Stomach (tissue), 8 donors: ENCODE measurements at regions not wholly inside any gene's neighbourhood (a gene's known extent, or its start where the extent isn't known, plus 50 kb on each side); places are given as distances from the start of the nearest gene placed in this dataset.

Experiments used
- DNase-seq, 2 donors: peaks; one replicate each; pipeline versions ENCODE4 v3.0.0 to v3.0.0-alpha.2; 2013 to 2019
- H3K27ac ChIP-seq, 5 donors: fragments of 200-600 bp in 4 of 5; sonication (generic) in 4 of 5; one replicate each; pipeline ENCODE4 v1.5.1; 2013 to 2019; ENCODE audit warnings: mild to moderate bottlenecking in 1 of 5, moderate library complexity in 1 of 5
- H3K27me3 ChIP-seq, 3 donors: fragments of 200-600 bp; sonication (generic); one replicate each; pipeline ENCODE4 v1.5.1; 2017 to 2019; ENCODE audit warnings: mixed run types in 1 of 3
- H3K36me3 ChIP-seq, 4 donors: fragments of 200-600 bp; sonication (generic); 1 replicate in 3 of 4; 2 replicates in 1 of 4; pipeline ENCODE4 v1.5.1; 2016 to 2019
- H3K4me1 ChIP-seq, 4 donors: fragments of 200-600 bp; sonication (generic); one replicate each; pipeline ENCODE4 v1.5.1; 2016 to 2019
- H3K4me3 ChIP-seq, 4 donors: fragments of 200-600 bp; sonication (generic) in 3 of 4; one replicate each; pipeline ENCODE4 v1.5.1; 2016 to 2019; ENCODE audit warnings: mild to moderate bottlenecking in 1 of 4
- H3K9me3 ChIP-seq, 4 donors: fragments of 200-600 bp; sonication (generic); one replicate each; pipeline ENCODE4 v1.5.1; 2016 to 2019
- EP300 ChIP-seq: sonication (generic); formaldehyde crosslinking; IDR thresholded peaks from one replicate; pipeline ENCODE4 v1.6.1; 2017; ENCODE audit warnings: antibody characterized with exemption
- POLR2A ChIP-seq, 4 donors: fragments of 450-650 bp; IDR thresholded peaks; one replicate each; pipeline ENCODE4 v1.6.1; 2016; ENCODE audit warnings: antibody characterized with exemption in 4 of 4, control low read depth in 2 of 4, mild to moderate bottlenecking in 1 of 4, moderate library complexity in 1 of 4
- POLR2AphosphoS5 ChIP-seq, 3 donors: sonication (generic); formaldehyde crosslinking; IDR thresholded peaks; one replicate each; pipeline ENCODE4 v1.6.1; 2016; ENCODE audit warnings: antibody characterized with exemption in 3 of 3
- WGBS, 5 donors: extraction: QIAGEN DNeasy Blood & Tissue Kit in 3 of 5; methylation state at CpG; one replicate each; pipeline versions ENCODE4 v1.1.5 to v1.1.7; 2013 to 2018; 5-methylcytosine and 5-hydroxymethylcytosine counted together
- intact Hi-C: fragments of 100-400 bp; cut with DNase I; formaldehyde crosslinking; loops from one replicate; pipeline ENCODE4 v1.15.1; 2023; ENCODE audit warnings: low total_unique reads
- TF ChIP-seq, protein P1 (sequence below), 7 experiments: fragments of 450-650 bp in 4 of 7; fragments of 200-600 bp in 3 of 7; sonication (generic) in 3 of 7; IDR thresholded peaks; one replicate each; pipeline ENCODE4 v1.5.1; 2016 to 2019; ENCODE audit warnings: antibody characterized with exemption in 7 of 7, control low read depth in 2 of 7, mild to moderate bottlenecking in 1 of 7
- donor health status: healthy with polysubstance abuse.
- donor health status: Bipolar disorder and iron deficiency.
- donor health status: healthy.

DNA sequence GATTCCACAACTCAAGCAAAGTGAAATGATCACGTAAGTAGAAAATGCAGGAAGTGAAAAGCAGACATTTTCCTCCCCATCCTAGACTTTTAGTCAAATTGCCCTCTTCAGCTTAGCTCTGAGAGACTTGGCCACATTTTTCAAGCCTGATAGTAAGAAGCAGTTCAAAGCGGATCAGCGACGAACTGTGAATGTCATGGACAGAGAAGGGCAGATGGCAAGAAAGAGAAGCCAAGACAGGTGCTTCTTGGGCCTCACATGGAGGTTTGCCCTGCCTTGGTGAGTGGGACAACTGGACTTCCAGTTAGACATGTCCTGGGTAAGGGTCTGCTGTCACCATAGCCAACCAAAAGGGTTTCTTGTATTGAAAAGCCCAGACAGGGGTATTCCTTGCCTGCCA lies 291.5 kb downstream of the MED10 start:
- Histone ChIP-seq H3K9me3 (peaks cover 0 to under 1% (median 0%) of the 10 kb centered on the region in 4 donors), H3K27me3 (no peaks in the 10 kb centered on the region), H3K27ac (no peak overlapping the region), H3K4me1 (no peaks in the 10 kb centered on the region), H3K36me3 (no peaks in the 10 kb centered on the region), H3K4me3 (no peak overlapping the region)
- TF ChIP-seq EP300 (no peak), POLR2AphosphoS5 (IDR thresholded peaks at IDR 0.05) (no peak), POLR2A (IDR thresholded peaks at IDR 0.05) (no peak)
- TF ChIP-seq, protein P1, sequence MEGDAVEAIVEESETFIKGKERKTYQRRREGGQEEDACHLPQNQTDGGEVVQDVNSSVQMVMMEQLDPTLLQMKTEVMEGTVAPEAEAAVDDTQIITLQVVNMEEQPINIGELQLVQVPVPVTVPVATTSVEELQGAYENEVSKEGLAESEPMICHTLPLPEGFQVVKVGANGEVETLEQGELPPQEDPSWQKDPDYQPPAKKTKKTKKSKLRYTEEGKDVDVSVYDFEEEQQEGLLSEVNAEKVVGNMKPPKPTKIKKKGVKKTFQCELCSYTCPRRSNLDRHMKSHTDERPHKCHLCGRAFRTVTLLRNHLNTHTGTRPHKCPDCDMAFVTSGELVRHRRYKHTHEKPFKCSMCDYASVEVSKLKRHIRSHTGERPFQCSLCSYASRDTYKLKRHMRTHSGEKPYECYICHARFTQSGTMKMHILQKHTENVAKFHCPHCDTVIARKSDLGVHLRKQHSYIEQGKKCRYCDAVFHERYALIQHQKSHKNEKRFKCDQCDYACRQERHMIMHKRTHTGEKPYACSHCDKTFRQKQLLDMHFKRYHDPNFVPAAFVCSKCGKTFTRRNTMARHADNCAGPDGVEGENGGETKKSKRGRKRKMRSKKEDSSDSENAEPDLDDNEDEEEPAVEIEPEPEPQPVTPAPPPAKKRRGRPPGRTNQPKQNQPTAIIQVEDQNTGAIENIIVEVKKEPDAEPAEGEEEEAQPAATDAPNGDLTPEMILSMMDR (IDR thresholded peaks at IDR 0.05): no peak
- intact Hi-C loops: no loop called here
- DNase-seq: no peak
- 87 to 99% (median 96%) methylated on average over 4 of the region's 4 CpGs for WGBS, 5 donors

- no peaks in the 10 kb centered on the region for H3K27me3 ChIP-seq
- TF ChIP-seq POLR2AphosphoS5 (IDR thresholded peaks at IDR 0.05) (no peak), EP300 (no peak), POLR2A (IDR thresholded peaks at IDR 0.05) (no peak)
- TF ChIP-seq, protein P1 (IDR thresholded peaks at IDR 0.05): no peak
- no peak overlapping the region for H3K4me3 ChIP-seq
- H3K9me3 ChIP-seq: no peaks in the 10 kb centered on the region
- intact Hi-C loops: no loop called here
- H3K27ac ChIP-seq: no peak overlapping the region
- H3K36me3 ChIP-seq: no peaks in the 10 kb centered on the region
- H3K4me1 ChIP-seq: no peaks in the 10 kb centered on the region
- no peak for DNase-seq
- WGBS, 5 donors: 69 to 75% (median 71%) methylated on average over 9 of the region's 9 CpGs
These were observed 292.9 kb downstream of the MED10 start for GRCh38 chr5:6085341-6085860.

DNA sequence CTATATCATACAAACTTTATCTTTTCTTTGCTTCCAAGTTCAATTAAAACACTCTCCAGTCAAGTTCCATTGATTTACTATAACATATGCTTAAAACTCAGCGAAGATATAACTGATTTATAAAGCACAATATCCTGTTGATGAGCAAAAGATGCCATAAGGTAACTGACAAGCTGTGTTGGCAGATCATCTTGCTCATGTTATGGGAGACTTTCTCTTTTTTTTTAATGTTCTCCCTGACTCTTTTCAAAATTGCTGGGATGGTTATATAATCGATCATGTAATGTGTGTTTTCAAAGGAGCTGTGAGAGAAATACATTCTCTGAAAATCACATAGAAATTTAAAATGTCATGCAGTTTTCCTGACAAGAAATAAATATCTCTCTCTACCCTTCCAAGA lies 293.5 kb downstream of the MED10 start:
- H3K9me3 ChIP-seq: no peaks in the 10 kb centered on the region
- WGBS, 5 donors: 74 to 88% (median 81%) methylated on average over 2 of the region's 2 CpGs
- no peak for DNase-seq
- no peak for TF ChIP-seq POLR2A (IDR thresholded peaks at IDR 0.05)
- intact Hi-C loops: no loop called here
- no peak overlapping the region for H3K27ac ChIP-seq
- no peaks in the 10 kb centered on the region for H3K36me3 ChIP-seq
- H3K27me3 ChIP-seq: no peaks in the 10 kb centered on the region
- H3K4me1 ChIP-seq: no peaks in the 10 kb centered on the region
- no peak overlapping the region for H3K4me3 ChIP-seq

GRCh38 chr5:6084376-6084775 lies 294.0 kb downstream of the MED10 start:
- H3K36me3 ChIP-seq: no peaks in the 10 kb centered on the region
- 74 to 80% (median 76%) methylated on average over 8 of the region's 8 CpGs for WGBS, 5 donors
- no peak overlapping the region for H3K27ac ChIP-seq
- intact Hi-C loops: no loop called here
- H3K27me3 ChIP-seq: no peaks in the 10 kb centered on the region
- TF ChIP-seq EP300 (no peak), POLR2AphosphoS5 (IDR thresholded peaks at IDR 0.05) (no peak)
- TF ChIP-seq, protein P1 (IDR thresholded peaks at IDR 0.05): no peak
- no peaks in the 10 kb centered on the region for H3K4me1 ChIP-seq
- no peak overlapping the region for H3K4me3 ChIP-seq
- DNase-seq: no peak
- no peaks in the 10 kb centered on the region for H3K9me3 ChIP-seq

DNA sequence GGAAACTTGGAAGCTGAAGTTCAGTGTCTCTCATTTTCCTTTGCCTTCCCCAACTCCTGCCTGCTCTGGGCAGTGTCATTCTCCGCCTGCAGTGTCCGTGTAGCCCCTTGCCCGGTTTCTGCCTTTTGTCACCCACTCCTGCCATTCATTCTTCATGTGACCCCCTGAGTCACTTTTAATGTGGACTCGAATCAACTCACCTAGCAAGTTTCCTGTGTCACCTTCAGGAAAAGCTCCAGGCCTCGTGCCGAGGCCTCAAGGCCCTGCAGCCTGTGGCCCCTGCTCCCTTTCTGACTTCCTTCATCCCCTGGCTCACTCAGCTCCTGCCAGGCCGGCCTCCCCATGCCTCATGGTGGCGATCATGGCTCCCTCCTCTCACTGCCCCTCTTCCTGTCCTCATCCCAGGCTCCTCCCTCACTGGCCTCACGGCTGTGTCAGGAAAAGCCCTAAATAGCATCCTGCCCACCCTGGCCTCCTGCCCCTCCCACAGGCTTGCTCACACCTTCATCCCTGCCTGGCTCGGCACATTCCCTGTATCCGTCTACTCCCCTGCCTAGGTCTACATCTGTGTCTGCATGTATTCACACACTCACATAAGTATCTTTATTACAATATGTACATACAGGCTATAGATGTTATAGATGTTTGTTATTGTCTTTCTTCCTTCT lies 294.9 kb downstream of the MED10 start:
- DNase-seq: no peak
- intact Hi-C loops: no loop called here
- Histone ChIP-seq H3K27ac (no peak overlapping the region), H3K27me3 (no peaks in the 10 kb centered on the region), H3K9me3 (no peaks in the 10 kb centered on the region), H3K4me3 (no peak overlapping the region), H3K4me1 (no peaks in the 10 kb centered on the region), H3K36me3 (no peaks in the 10 kb centered on the region)
- TF ChIP-seq POLR2A (IDR thresholded peaks at IDR 0.05) (no peak), POLR2AphosphoS5 (IDR thresholded peaks at IDR 0.05) (no peak), EP300 (no peak)
- TF ChIP-seq, protein P1 (IDR thresholded peaks at IDR 0.05): no peak
- WGBS, 5 donors: 53 to 70% (median 60%) methylated on average over 11 of the region's 11 CpGs
